Astrocyte (in vitro differentiated cells and primary cell): ENCODE measurements at regions not wholly inside any gene's neighbourhood (a gene's known extent, or its start where the extent isn't known, plus 50 kb on each side); places are given as distances from the start of the nearest gene placed in this dataset.
"Not testable (repeated sequence)": the region's sequence is repeated elsewhere in the genome, so short reads cannot be mapped to it uniquely, and the experiment has no call there.

ENCODE experiments used
- DNase-seq: peaks from one replicate; pipeline ENCODE4 v3.0.0-alpha.2; 2010; ENCODE audit warnings: low read depth
- FAIRE-seq: peaks from 2 replicates; lab custom pipeline; 2011; peaks lifted over from hg19 to GRCh38; lab: Jason Lieb, UNC
- H2AFZ ChIP-seq: 2 replicates; pipeline ENCODE4 v1.6.0; 2012; ENCODE audit warnings: low read depth, low read length, inconsistent platforms
- H3K27ac ChIP-seq: 2 replicates; pipeline ENCODE4 v1.5.1; 2011; ENCODE audit warnings: low read depth, low read length, inconsistent platforms
- H3K27me3 ChIP-seq: 2 replicates; pipeline ENCODE4 v1.6.0; 2011; ENCODE audit warnings: low read length, inconsistent platforms; ENCODE audit not compliant: insufficient read depth
- H3K36me3 ChIP-seq: 2 replicates; pipeline ENCODE4 v1.5.1; 2011; ENCODE audit warnings: low read length, inconsistent platforms; ENCODE audit not compliant: insufficient read depth
- H3K4me1 ChIP-seq: 2 replicates; pipeline ENCODE4 v1.5.1; 2011; ENCODE audit warnings: low read length, inconsistent platforms; ENCODE audit not compliant: insufficient read depth
- H3K4me2 ChIP-seq: 2 replicates; pipeline ENCODE4 v1.6.0; 2012; ENCODE audit warnings: low read length, inconsistent platforms
- H3K4me3 ChIP-seq: 2 replicates; pipeline ENCODE4 v1.5.1; 2011; ENCODE audit warnings: low read depth, mild to moderate bottlenecking, low read length, inconsistent platforms; ENCODE audit not compliant: insufficient read depth
- H3K79me2 ChIP-seq: 2 replicates; pipeline ENCODE4 v1.6.0; 2012; ENCODE audit warnings: mild to moderate bottlenecking, low read length, inconsistent platforms; ENCODE audit not compliant: insufficient read depth
- H3K9ac ChIP-seq: 2 replicates; pipeline ENCODE4 v1.6.0; 2012; ENCODE audit warnings: mild to moderate bottlenecking, low read length, inconsistent platforms
- H3K9me3 ChIP-seq: 2 replicates; pipeline ENCODE4 v1.5.1; 2012; ENCODE audit warnings: low read depth, mild to moderate bottlenecking, low read length, inconsistent platforms; ENCODE audit not compliant: insufficient read depth
- H4K20me1 ChIP-seq: 2 replicates; pipeline ENCODE4 v1.6.0; 2012; ENCODE audit warnings: low read length, inconsistent platforms; ENCODE audit not compliant: insufficient read depth
- H3K27ac Mint-ChIP-seq: one replicate; pipeline ENCODE4 v1.8.0; 2021; ENCODE audit warnings: mild to moderate bottlenecking, mixed read lengths; ENCODE audit not compliant: unreplicated experiment
- H3K27me3 Mint-ChIP-seq: one replicate; pipeline ENCODE4 v1.8.0; 2021; ENCODE audit warnings: low read depth, mixed read lengths; ENCODE audit not compliant: unreplicated experiment
- H3K36me3 Mint-ChIP-seq: one replicate; pipeline ENCODE4 v1.8.0; 2021; ENCODE audit warnings: low read depth, mixed read lengths; ENCODE audit not compliant: unreplicated experiment
- H3K4me1 Mint-ChIP-seq: one replicate; pipeline ENCODE4 v1.8.0; 2021; ENCODE audit warnings: low read depth, mixed read lengths; ENCODE audit not compliant: unreplicated experiment
- H3K4me3 Mint-ChIP-seq: one replicate; pipeline ENCODE4 v1.8.0; 2021; ENCODE audit warnings: mild to moderate bottlenecking, moderate library complexity, mixed read lengths; ENCODE audit not compliant: unreplicated experiment
- H3K9me3 Mint-ChIP-seq: one replicate; pipeline ENCODE4 v1.8.0; 2021; ENCODE audit warnings: mild to moderate bottlenecking, mixed read lengths; ENCODE audit not compliant: unreplicated experiment

- H3K27ac Mint-ChIP-seq = not testable (repeated sequence)
Measured at GRCh38 chr1:41965-42466, 409.5 kb downstream of the OR4F29 start.

GRCh38 chr1:41197-41596, 410.3 kb downstream of the OR4F29 start:
- H3K4me3 Mint-ChIP-seq, H3K9me3 Mint-ChIP-seq, H3K36me3 ChIP-seq, H3K4me2 ChIP-seq, FAIRE-seq, H2AFZ ChIP-seq, H3K79me2 ChIP-seq, H4K20me1 ChIP-seq, H3K9ac ChIP-seq, H3K9me3 ChIP-seq, H3K27ac ChIP-seq, DNase-seq, H3K27ac Mint-ChIP-seq, H3K4me1 ChIP-seq, H3K4me3 ChIP-seq, H3K27me3 Mint-ChIP-seq, H3K4me1 Mint-ChIP-seq, H3K36me3 Mint-ChIP-seq, H3K27me3 ChIP-seq: not testable (repeated sequence)

More at GRCh38 chr1:41965-42466, 409.5 kb downstream of the OR4F29 start:
- not testable (repeated sequence) for H3K4me1 ChIP-seq, FAIRE-seq, H3K27me3 ChIP-seq, H3K79me2 ChIP-seq, H3K9me3 Mint-ChIP-seq, H3K36me3 Mint-ChIP-seq, H4K20me1 ChIP-seq, H3K27ac ChIP-seq, H3K4me2 ChIP-seq, H2AFZ ChIP-seq, H3K4me3 Mint-ChIP-seq, H3K4me3 ChIP-seq, DNase-seq, H3K9ac ChIP-seq, H3K36me3 ChIP-seq, H3K27me3 Mint-ChIP-seq, H3K9me3 ChIP-seq, H3K4me1 Mint-ChIP-seq

GRCh38 chr1:29183-29582, 422.3 kb downstream of the OR4F29 start:
- H3K27ac ChIP-seq, H3K4me1 ChIP-seq, DNase-seq, FAIRE-seq, H3K27me3 ChIP-seq, H3K4me2 ChIP-seq, H3K27ac Mint-ChIP-seq, H3K9ac ChIP-seq, H3K79me2 ChIP-seq, H4K20me1 ChIP-seq, H3K4me3 Mint-ChIP-seq, H3K9me3 Mint-ChIP-seq, H3K9me3 ChIP-seq, H2AFZ ChIP-seq, H3K36me3 Mint-ChIP-seq, H3K27me3 Mint-ChIP-seq, H3K4me1 Mint-ChIP-seq, H3K4me3 ChIP-seq, H3K36me3 ChIP-seq: not testable (repeated sequence)

GRCh38 chr1:17298-17697, 434.2 kb downstream of the OR4F29 start:
- not testable (repeated sequence) for H3K36me3 Mint-ChIP-seq, H3K9ac ChIP-seq, FAIRE-seq, H2AFZ ChIP-seq, H3K79me2 ChIP-seq, H3K4me3 ChIP-seq, H3K4me3 Mint-ChIP-seq, H3K27me3 Mint-ChIP-seq, H3K4me1 ChIP-seq, H3K4me2 ChIP-seq, H3K9me3 ChIP-seq, H3K27ac ChIP-seq, H3K27ac Mint-ChIP-seq, H3K9me3 Mint-ChIP-seq, DNase-seq, H3K4me1 Mint-ChIP-seq, H4K20me1 ChIP-seq, H3K36me3 ChIP-seq, H3K27me3 ChIP-seq

- not testable (repeated sequence) for H3K27me3 Mint-ChIP-seq, H3K9me3 ChIP-seq, H3K9ac ChIP-seq, H3K4me2 ChIP-seq, H3K4me1 ChIP-seq, H3K9me3 Mint-ChIP-seq, DNase-seq, H3K27ac ChIP-seq, H3K36me3 Mint-ChIP-seq, H3K27ac Mint-ChIP-seq, H3K27me3 ChIP-seq, FAIRE-seq, H3K4me3 Mint-ChIP-seq, H3K4me1 Mint-ChIP-seq, H4K20me1 ChIP-seq, H3K36me3 ChIP-seq, H3K4me3 ChIP-seq, H2AFZ ChIP-seq, H3K79me2 ChIP-seq
Measured at GRCh38 chr1:16025-16424, 435.5 kb downstream of the OR4F29 start.

- H3K27me3 Mint-ChIP-seq, H3K4me3 Mint-ChIP-seq, H3K27me3 ChIP-seq, H3K4me1 Mint-ChIP-seq, H3K9me3 ChIP-seq, H3K4me1 ChIP-seq, H3K27ac Mint-ChIP-seq, H3K4me2 ChIP-seq, H4K20me1 ChIP-seq, H3K79me2 ChIP-seq, DNase-seq, H3K4me3 ChIP-seq, H3K36me3 Mint-ChIP-seq, H2AFZ ChIP-seq, H3K9me3 Mint-ChIP-seq, H3K9ac ChIP-seq, FAIRE-seq, H3K36me3 ChIP-seq, H3K27ac ChIP-seq: not testable (repeated sequence)
Measured at GRCh38 chr1:9941-10717, 441.3 kb downstream of the OR4F29 start.
